ENCODE measurements at regions not wholly inside any gene's neighbourhood (a gene's known extent, or its start where the extent isn't known, plus 50 kb on each side); places are given as distances from the start of the nearest gene placed in this dataset.

GRCh38 chrX:26334232-26334631, 118.3 kb downstream of the MAGEB5 start:
- DNase-seq, result no peak

GRCh38 chrX:26328608-26329319, 112.8 kb downstream of the MAGEB5 start:
- no peak for DNase-seq

- no peak for DNase-seq
These were observed 93.3 kb downstream of the MAGEB5 start for GRCh38 chrX:26309262-26309661.

DNA sequence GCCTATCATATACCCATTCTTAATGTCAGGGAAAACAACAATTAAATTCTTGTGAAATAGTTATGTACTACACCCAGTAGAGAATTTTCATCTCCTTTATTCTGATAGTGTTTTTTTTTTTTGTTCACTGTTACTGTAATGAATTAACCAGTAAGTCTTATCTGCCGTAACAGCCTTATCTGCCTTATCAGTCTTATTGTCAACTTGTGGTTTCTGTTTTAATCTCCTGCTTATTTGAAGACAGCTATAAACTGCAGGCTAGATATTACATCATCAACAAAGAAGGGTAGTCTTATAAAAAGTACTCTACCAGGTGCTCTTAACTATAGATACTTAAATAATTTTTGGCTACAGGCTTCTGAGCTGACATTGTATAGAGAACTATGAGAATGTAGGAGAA, 79.5 kb downstream of the MAGEB5 start:
- no peak for DNase-seq

GRCh38 chrX:26286836-26287235, 70.9 kb downstream of the MAGEB5 start:
- no peak for DNase-seq

Measured in NCI-H2227 treated with DMSO at 0.1 percent for 48 hours (cell line).